NCI-H345 treated with DMSO at 0.1 percent for 48 hours (cell line): ENCODE measurements at regions not wholly inside any gene's neighbourhood (a gene's known extent, or its start where the extent isn't known, plus 50 kb on each side); places are given as distances from the start of the nearest gene placed in this dataset.

ENCODE experiments used
- DNase-seq: peaks from one replicate; lab custom pipeline; 2025; ENCODE audit not compliant: unreplicated experiment; lab: John Stamatoyannopoulos, UW

DNA sequence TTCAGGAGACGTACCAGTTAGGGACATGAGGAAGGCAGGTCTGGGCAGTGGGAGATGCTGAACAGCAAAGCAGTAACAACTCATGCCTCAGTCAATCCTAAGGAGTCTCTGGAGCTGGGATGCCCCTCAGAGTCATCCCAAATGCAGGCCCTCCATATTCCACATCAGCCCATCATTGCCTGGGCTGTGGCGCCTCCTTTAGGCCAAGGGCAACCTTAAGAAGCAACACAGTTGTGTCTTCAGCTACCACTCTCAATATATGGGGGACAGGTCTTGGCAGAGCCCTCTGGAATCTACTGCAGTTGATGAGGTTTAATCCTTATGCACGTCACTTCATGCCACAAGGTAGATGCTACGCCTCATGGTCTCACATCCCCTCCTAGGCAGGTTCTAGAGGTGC lies 682.0 kb upstream of the RAB6C start:
- no peak for DNase-seq

DNA sequence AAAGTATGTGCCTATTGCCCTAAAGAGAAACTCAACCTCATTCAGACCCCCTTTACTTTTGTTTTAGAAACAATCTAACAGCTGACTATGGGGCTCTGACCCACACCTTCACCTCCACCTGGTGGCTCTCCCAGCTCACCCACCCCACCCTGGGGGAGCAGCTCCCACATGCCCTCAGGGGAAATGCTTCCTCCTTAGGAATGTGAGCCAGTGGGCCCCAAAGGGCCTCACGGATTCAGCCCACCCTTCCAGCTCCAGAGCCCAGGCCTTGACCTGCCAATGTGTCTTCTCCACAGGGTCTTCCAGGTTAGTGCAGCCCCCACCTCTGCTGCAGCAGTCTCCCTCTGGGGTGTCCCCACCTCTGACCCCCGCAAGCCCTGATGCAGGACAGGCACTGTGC lies 680.1 kb upstream of the RAB6C start:
- no peak for DNase-seq

DNA sequence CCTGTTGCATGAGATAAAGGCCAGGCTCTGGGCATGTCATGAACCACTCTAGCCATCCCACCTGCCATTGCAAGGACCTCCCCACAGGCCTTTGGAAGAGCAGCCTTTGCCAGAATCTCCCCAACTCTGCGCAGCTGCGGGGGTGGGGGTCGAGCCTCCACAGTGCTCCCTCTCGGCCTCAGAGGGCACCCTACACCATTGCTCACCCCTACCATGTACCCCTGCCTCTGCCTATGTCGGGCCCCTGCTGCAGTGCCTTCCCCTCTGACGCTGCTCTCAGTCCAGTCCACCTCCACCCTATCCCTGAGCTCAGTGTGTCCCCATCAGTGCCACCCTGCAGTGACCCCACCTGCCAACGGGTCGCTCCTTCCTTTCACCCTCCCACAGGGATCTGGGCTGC lies 679.7 kb upstream of the RAB6C start:
- no peak for DNase-seq

- no peak for DNase-seq
Observed at GRCh38 chr2:129300456-129300855, 679.0 kb upstream of the RAB6C start.

DNA sequence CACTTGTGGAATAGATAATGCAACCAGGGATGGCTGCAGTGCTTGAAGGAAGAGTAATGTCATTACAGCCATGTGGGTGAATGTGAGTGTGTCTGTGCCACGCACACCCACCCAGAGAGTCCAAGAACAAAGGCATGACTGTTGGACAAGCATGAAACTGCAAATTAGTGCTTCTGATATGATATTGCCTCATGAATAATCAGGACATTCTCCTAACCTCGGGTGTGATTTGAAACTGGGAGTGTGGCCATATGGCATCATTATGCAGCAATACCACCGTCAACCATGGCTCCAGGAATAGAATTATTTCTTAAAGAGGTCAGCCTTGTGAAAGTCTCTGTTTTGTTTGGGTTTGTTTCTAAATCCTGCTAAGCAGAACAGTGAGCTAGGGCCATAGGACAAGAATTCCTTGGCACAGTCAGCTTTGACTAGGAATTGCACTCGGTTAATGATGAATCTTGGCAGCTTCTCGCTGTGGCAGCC lies 678.0 kb upstream of the RAB6C start:
- no peak for DNase-seq

- DNase-seq: no peak
Observed at GRCh38 chr2:129302106-129302505, 677.4 kb upstream of the RAB6C start.

DNA sequence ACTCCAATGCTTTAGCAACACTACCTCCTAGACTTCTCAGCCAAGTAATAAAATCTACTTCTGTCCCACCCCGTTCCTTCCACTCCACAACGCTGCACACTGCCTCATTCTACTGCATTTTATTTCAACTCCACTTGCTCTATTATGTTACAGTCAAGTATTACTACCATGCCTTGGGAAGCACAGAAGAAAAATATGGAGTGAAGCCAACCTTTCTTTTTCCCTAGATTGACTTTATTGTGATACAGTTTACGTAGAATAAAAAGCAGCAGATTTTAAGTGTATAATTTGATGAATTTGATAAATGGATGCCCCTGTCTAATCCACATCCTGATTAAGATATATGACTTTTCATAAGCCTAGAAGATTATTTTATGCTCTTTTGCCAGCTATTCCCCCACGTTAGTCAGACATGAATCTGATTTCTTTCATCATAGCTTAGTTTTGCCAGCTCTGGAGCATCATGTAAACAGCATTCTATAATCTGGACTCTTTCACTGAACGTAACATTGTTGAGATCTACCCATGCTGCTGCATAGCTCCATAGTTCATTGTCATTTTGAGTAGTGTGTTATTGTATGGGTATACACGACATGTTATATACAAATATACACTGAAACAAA lies 676.8 kb upstream of the RAB6C start:
- no peak for DNase-seq

DNA sequence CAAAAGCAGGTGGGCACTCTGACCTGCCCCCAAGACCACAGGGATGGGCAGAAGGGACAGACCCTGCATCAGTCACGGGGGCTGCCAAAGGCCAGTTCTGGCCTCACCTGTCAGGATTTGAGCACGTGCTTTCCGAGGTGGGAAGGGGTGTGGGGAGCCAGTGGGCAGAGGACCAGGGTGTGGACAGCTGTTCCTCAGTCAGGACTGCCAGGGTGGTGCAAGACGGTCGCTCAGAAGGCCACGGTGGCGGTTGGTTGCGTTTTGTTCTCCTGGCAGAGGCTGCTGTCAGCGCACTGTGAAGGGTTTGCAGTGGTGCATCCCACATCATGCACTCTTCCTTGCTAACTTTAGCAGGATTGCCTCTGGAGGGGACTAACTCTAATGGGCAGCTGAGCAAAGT lies 665.3 kb upstream of the RAB6C start:
- no peak for DNase-seq

- peak; percentile 72 for DNase-seq
Observed at GRCh38 chr2:129318581-129319421, 660.7 kb upstream of the RAB6C start.

DNA sequence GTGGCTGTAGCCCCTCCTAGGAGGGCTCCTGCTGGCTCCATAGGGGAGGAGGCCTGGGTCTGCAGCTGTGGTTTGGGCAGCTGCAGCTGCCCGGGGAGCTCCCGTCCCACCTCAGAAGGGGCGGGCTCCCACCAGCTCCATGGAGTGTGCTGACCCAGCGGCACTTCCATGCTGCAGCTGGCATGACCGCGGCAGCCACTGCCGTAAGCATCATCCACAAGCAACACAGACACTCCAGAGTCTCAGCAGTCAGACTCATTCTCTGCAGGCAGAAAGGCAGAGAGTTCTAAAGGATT lies 660.1 kb upstream of the RAB6C start:
- peak; percentile 59 for DNase-seq

DNA sequence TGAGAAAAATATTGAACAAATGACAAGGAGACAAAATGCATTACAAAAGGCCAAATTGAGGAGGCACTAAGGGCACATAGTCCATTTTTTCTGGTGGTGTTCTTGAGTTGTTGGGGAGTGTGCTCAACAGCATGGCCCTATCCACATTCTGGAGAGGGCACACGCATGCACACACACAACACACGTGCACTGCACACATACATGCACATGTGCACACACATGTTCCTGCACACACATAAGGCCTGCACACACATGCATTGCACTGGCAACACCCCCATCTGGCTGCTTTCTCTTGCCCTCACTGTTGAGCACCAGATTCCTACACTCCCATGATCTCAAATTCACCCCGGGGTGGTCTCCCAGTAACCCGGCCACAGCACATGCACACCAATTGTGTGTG lies 659.2 kb upstream of the RAB6C start:
- DNase-seq: no peak

- DNase-seq: no peak
Observed at GRCh38 chr2:129324349-129324748, 655.1 kb upstream of the RAB6C start.

GRCh38 chr2:129325151-129325550 lies 654.3 kb upstream of the RAB6C start:
- no peak for DNase-seq

DNA sequence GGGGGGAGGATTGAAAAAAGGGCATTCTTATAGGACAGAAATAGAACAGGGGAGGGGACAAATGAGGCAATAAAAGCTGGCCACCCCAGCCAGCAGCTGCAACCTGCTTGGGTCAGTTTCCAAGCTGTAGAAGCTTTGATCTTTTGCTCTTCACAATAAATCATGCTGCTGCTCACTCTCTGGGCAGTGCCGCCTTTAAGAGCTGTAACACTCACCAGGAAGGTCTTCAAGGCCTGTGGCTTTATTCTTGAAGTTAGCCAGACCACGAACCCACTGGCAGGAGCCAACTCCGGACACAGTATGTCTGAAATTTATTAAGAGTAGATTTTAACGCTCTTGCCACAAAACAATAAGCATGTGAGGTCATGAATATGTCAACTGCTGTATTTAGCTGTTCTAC lies 649.9 kb upstream of the RAB6C start:
- no peak for DNase-seq

DNA sequence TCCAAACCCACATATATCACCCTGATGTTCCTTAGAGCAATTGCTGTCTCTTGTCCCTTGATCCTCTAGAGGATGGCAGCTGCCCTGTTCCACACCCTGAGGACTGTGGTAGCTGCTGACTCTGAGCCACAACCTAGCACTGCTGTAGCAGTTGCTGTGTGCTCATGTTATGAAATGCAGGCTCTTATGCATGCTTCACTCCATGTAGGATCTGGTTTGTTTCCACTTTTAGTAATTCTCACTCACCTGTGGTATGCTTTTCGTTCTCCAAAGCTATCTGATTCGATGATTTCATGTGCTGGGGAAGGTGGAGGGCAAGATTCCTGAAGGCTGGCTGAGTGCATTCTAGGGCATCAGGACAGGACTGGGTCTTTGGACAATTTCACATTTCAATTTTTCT lies 649.0 kb upstream of the RAB6C start:
- DNase-seq: no peak

DNA sequence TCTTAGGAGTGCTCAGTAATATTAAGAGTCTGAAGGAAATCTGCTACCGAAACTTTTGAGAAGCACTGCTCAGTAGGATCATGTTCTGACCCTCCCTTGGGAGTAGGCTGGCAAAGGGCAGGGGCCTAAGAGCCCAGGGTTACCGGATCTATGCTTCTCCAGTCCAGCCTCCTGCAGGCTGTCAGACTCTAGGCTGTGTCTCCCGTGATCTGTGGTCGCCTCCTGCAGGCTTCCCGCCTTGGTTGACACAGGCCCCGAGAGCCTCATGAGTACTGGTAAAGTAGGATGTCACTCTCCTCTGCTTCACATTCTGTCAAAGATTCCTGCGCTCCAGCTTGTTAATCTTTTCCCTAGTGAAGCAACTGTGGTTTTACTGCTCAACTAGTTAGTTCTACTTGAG lies 647.8 kb upstream of the RAB6C start:
- DNase-seq: no peak

DNA sequence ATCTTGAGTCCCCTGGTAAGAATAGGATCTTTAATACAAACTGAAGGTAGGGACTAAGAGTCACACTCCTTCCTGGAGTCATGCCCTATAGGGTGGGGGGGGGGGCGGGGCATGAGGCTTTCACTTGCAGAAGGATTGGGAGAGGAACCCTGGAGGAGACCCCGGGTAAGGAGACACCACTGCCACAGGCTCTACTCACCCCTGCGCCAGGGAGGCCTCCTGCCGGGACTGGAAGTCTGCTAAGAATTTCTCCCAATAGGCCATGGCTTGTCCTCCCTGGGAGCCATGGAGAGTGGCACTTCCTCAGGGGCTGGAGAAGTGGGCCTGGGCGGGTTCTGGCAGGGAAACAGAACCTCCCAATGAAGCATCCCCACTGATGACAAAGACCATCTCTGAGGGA lies 645.3 kb upstream of the RAB6C start:
- no peak for DNase-seq

DNA sequence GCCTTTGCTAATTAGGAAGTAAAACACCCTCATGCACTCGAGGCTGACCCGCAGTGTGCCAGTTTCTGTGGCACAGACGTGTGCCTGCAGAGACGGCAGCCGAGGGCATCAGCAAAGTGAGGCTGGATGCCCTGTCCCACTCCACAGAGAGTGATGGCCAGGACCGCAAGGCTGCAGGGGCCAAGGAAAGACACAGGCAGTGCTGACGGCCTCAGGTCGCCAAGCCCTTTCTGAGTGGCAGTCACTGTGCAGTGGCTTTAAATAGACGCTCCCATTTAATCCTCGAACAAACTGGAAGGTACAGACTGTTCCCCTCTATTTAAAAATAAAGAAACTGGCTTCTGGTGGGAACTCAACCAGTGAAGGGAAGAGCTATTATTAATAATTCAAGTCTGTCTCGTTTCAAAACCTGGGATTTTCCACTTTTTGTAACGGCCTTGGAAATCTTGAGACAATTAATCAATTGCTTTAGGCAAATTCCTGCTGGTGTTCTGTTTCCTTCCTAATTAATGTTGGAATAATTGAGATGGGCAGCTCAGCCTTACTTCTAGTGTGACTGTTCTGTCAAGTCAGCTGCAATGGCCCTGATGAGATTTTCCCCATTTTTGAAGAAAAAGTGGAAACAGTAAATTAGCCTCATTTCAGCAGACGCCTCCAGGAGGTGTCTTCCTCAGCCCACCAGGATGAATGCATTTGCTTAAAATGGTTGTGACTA lies 644.6 kb upstream of the RAB6C start:
- no peak for DNase-seq

GRCh38 chr2:129336276-129336675 lies 643.2 kb upstream of the RAB6C start:
- DNase-seq: no peak

GRCh38 chr2:129337076-129337475 lies 642.4 kb upstream of the RAB6C start:
- no peak for DNase-seq

DNA sequence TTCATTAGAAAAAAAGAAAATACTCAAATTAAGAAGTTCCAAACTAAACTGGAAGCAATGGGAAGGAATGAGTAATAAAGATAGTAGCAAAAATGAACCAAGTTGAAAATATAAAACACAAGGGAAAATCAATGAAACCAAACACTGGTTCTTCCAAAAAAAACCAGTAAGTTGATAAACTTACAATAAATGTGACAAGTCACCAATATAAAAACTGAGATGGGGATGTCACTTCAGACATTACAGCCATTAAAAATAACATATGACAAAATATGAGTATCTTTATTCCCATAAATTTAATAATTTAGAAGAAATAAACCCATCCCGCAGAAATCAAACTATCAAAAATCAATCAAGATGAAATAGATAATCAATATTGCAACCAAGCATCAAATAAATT lies 633.9 kb upstream of the RAB6C start:
- no peak for DNase-seq

- DNase-seq: no peak
Observed at GRCh38 chr2:129347486-129348217, 631.8 kb upstream of the RAB6C start.
